H1 (cell line): ENCODE measurements at regions not wholly inside any gene's neighbourhood (a gene's known extent, or its start where the extent isn't known, plus 50 kb on each side); places are given as distances from the start of the nearest gene placed in this dataset.

Source experiments
- CTCF ChIA-PET: fragments of 300-600 bp; sonication (Branson Sonifier 250); formaldehyde crosslinking; loops from one replicate; lab custom pipeline; 2021; ENCODE audit not compliant: partially characterized antibody; lab: Charles Lee
- POLR2A ChIA-PET: fragments of 300-600 bp; sonication (Branson Sonifier 250); formaldehyde crosslinking; loops from one replicate; lab custom pipeline; 2021; ENCODE audit warnings: inconsistent platforms; ENCODE audit not compliant: partially characterized antibody; lab: Charles Lee
- DNase-seq, 2 experiments: peaks; one replicate each; pipeline versions ENCODE4 v3.0.0 to v3.0.0-alpha.2; 2010 to 2022; ENCODE audit warnings: low spot score in 2 of 2, low read depth in 1 of 2, mixed read lengths in 1 of 2
- FAIRE-seq: peaks from 2 replicates; lab custom pipeline; 2011; peaks lifted over from hg19 to GRCh38; lab: Jason Lieb, UNC
- H2AFZ ChIP-seq: 2 replicates; pipeline ENCODE4 v1.8.1; 2012; ENCODE audit warnings: low read length, inconsistent platforms
- H2AK5ac ChIP-seq: 2 replicates; pipeline ENCODE4 v1.6.1; 2013; ENCODE audit warnings: low read depth, low read length
- H2BK120ac ChIP-seq: replicated peaks from 2 replicates; pipeline ENCODE3; 2013; ENCODE audit warnings: low read depth, low read length, inconsistent platforms
- H2BK12ac ChIP-seq: 2 replicates; pipeline ENCODE4 v1.6.1; 2013; ENCODE audit warnings: low read depth, low read length
- H2BK15ac ChIP-seq: 2 replicates; pipeline ENCODE4 v1.6.1; 2013; ENCODE audit warnings: low read length
- H2BK20ac ChIP-seq: 2 replicates; pipeline ENCODE4 v1.6.1; 2013; ENCODE audit warnings: low read length
- H2BK5ac ChIP-seq: 2 replicates; pipeline ENCODE4 v1.6.1; 2013; ENCODE audit warnings: low read depth, low read length
- H3K14ac ChIP-seq: 2 replicates; pipeline ENCODE4 v1.6.1; 2013; ENCODE audit warnings: inconsistent platforms; ENCODE audit not compliant: insufficient read length
- H3K18ac ChIP-seq: 2 replicates; pipeline ENCODE4 v1.6.1; 2013; ENCODE audit warnings: low read length; ENCODE audit errors: extremely low read depth
- H3K23ac ChIP-seq: 2 replicates; pipeline ENCODE4 v1.6.1; 2013; ENCODE audit warnings: inconsistent platforms; ENCODE audit not compliant: insufficient read length
- H3K23me2 ChIP-seq: 2 replicates; pipeline ENCODE4 v1.6.1; 2013; ENCODE audit warnings: low read depth, low read length
- H3K27ac ChIP-seq: 2 replicates; pipeline ENCODE4 v1.6.1; 2011; ENCODE audit warnings: low read depth, low read length, inconsistent platforms
- H3K27me3 ChIP-seq, 4 experiments: replicated peaks in 1 of 4; 1 replicate in 1 of 4; 2 replicates in 3 of 4; pipeline versions ENCODE4 v1.6.1 to v1.8.1; 2011 to 2013; ENCODE audit warnings: low read length in 3 of 4, mild to moderate bottlenecking in 3 of 4, inconsistent platforms in 2 of 4, mixed read lengths in 2 of 4, moderate library complexity in 1 of 4; ENCODE audit not compliant: control insufficient read depth in 3 of 4, insufficient read depth in 3 of 4; ENCODE audit errors: extremely low read depth in 1 of 4
- H3K36me3 ChIP-seq, 4 experiments: 2 replicates each; pipeline versions ENCODE4 v1.6.1 to v1.8.1; 2011 to 2013; ENCODE audit warnings: mild to moderate bottlenecking in 4 of 4, low read length in 3 of 4, moderate library complexity in 2 of 4, control low read depth in 1 of 4, inconsistent platforms in 1 of 4; ENCODE audit not compliant: insufficient read depth in 4 of 4, control insufficient read depth in 2 of 4
- H3K4ac ChIP-seq: replicated peaks from 2 replicates; pipeline ENCODE3; 2013; ENCODE audit warnings: low read length, low read depth, mixed read lengths, inconsistent platforms; ENCODE audit not compliant: insufficient read length
- H3K4me1 ChIP-seq, 4 experiments: replicated peaks in 1 of 4; 1 replicate in 1 of 4; 2 replicates in 3 of 4; pipeline versions ENCODE4 v1.6.1 to v1.8.1; 2011 to 2013; ENCODE audit warnings: low read length in 3 of 4, inconsistent platforms in 2 of 4, mixed read lengths in 1 of 4; ENCODE audit not compliant: insufficient read depth in 4 of 4, control insufficient read depth in 3 of 4
- H3K4me2 ChIP-seq, 2 experiments: 2 replicates each; pipeline versions ENCODE4 v1.6.1 to v1.8.1; 2011 to 2013; ENCODE audit warnings: low read depth in 2 of 2, low read length in 2 of 2, control low read depth in 1 of 2, inconsistent platforms in 1 of 2, mild to moderate bottlenecking in 1 of 2; ENCODE audit not compliant: insufficient read depth in 1 of 2
- H3K4me3 ChIP-seq, 4 experiments: fragments of 200-600, 300-600 bp in 1 of 4; sonication (generic), shearing (Covaris generic), sonication (Bioruptor Twin) in 1 of 4; 2 replicates each; pipeline versions ENCODE4 v1.5.1 to v1.8.1; 2011 to 2016; ENCODE audit warnings: low read length in 4 of 4, low read depth in 3 of 4, control low read depth in 2 of 4, inconsistent platforms in 2 of 4, mild to moderate bottlenecking in 2 of 4, mixed read lengths in 1 of 4, moderate library complexity in 1 of 4; ENCODE audit not compliant: insufficient read depth in 2 of 4; ENCODE audit errors: extremely low read depth in 1 of 4
- H3K56ac ChIP-seq: replicated peaks from 2 replicates; pipeline ENCODE3; 2013; ENCODE audit warnings: low read depth, mild to moderate bottlenecking, mixed read lengths, low read length, inconsistent platforms; ENCODE audit not compliant: insufficient read length
- H3K79me1 ChIP-seq: 2 replicates; pipeline ENCODE4 v1.6.1; 2013; ENCODE audit warnings: low read depth, low read length, control low read depth
- H3K79me2 ChIP-seq, 2 experiments: 2 replicates each; pipeline versions ENCODE4 v1.6.1 to v1.8.1; 2012 to 2013; ENCODE audit warnings: low read length in 2 of 2, mild to moderate bottlenecking in 2 of 2, inconsistent platforms in 1 of 2; ENCODE audit not compliant: insufficient read depth in 2 of 2, control insufficient read depth in 1 of 2
- H3K9ac ChIP-seq, 4 experiments: replicated peaks in 1 of 4; 1 replicate in 1 of 4; 2 replicates in 3 of 4; pipeline versions ENCODE4 v1.6.1 to v1.8.1; 2011 to 2013; ENCODE audit warnings: low read depth in 3 of 4, low read length in 3 of 4, control low read depth in 2 of 4, mild to moderate bottlenecking in 2 of 4, moderate library complexity in 2 of 4, inconsistent platforms in 1 of 4; ENCODE audit errors: extremely low read depth in 1 of 4
- H3K9me3 ChIP-seq, 2 experiments: 2 replicates each; pipeline versions ENCODE4 v1.6.1 to v1.8.1; 2012 to 2013; ENCODE audit warnings: mild to moderate bottlenecking in 2 of 2, moderate library complexity in 2 of 2, control low read depth in 1 of 2, inconsistent platforms in 1 of 2, low read depth in 1 of 2, low read length in 1 of 2, mixed read lengths in 1 of 2; ENCODE audit not compliant: insufficient read depth in 2 of 2
- H4K20me1 ChIP-seq, 2 experiments: replicated peaks in 1 of 2; 2 replicates each; pipeline versions ENCODE3 to v1.8.1; 2011 to 2013; ENCODE audit warnings: inconsistent platforms in 2 of 2, low read length in 2 of 2, mild to moderate bottlenecking in 1 of 2; ENCODE audit not compliant: insufficient read depth in 2 of 2, control insufficient read depth in 1 of 2
- H4K5ac ChIP-seq: 2 replicates; pipeline ENCODE4 v1.6.1; 2013; ENCODE audit warnings: low read length, low read depth, mixed read lengths, inconsistent platforms; ENCODE audit not compliant: insufficient read length
- H4K8ac ChIP-seq: 2 replicates; pipeline ENCODE4 v1.8.0; 2013; ENCODE audit warnings: mild to moderate bottlenecking, moderate library complexity, low read length, inconsistent platforms; ENCODE audit not compliant: insufficient read depth; ENCODE audit errors: extremely low read depth
- H4K91ac ChIP-seq: replicated peaks from 2 replicates; pipeline ENCODE3; 2013; ENCODE audit warnings: low read length, mixed read lengths, inconsistent platforms; ENCODE audit not compliant: insufficient read length
- SAP30 ChIP-seq: fragments of 300-600 bp; sonication (generic); IDR thresholded peaks from 2 replicates; pipeline ENCODE4 v1.7.1; 2012; ENCODE audit warnings: low read length, moderate library complexity, mild to moderate bottlenecking, inconsistent platforms; ENCODE audit not compliant: insufficient read depth, insufficient replicate concordance
- SIN3A ChIP-seq, 2 experiments: IDR thresholded peaks in 1 of 2; conservative IDR thresholded peaks in 1 of 2; 2 replicates each; pipeline ENCODE4 v1.6.1; 2011 to 2012; ENCODE audit warnings: low read length in 2 of 2, improper control_type of control experiment in 1 of 2, low read depth in 1 of 2, mild to moderate bottlenecking in 1 of 2
- ZNF274 ChIP-seq: IDR thresholded peaks from 2 replicates; pipeline ENCODE4 v1.7.0; 2012; ENCODE audit warnings: low read length, borderline replicate concordance; ENCODE audit errors: extremely low read depth
- TF ChIP-seq, protein P1 (sequence below), 3 experiments: IDR thresholded peaks; 1 replicate in 2 of 3; 2 replicates in 1 of 3; pipeline versions ENCODE4 v1.5.1 to v1.6.1; 2011; ENCODE audit warnings: low read length in 3 of 3, mild to moderate bottlenecking in 3 of 3, inconsistent platforms in 2 of 3, low read depth in 1 of 3, moderate library complexity in 1 of 3; ENCODE audit not compliant: insufficient read depth in 1 of 3; ENCODE audit errors: control extremely low read depth in 1 of 3

DNA sequence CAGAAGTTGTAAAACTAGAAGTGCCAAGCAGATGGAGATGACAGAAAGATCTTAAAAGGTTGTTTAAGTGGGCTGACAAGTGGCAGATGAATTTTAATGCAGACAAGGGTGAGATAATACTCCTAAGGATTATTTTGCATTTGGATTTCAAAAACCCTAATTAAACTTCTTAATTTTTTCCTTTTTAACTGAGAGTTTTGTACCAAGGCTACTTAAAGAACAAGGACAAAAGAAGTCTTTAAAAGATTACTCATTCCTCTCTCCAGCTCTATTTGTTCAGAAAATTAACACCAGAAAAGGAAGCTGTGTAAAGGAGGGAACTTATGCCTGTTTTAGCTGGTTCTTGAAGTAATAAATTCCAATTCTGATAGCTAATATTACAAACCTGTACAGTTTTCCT lies 275.4 kb downstream of the ETNK1 start:
- Histone ChIP-seq H3K56ac (no peak overlapping the region), H3K79me2 (no peaks in the 10 kb centered on the region), H3K9me3 (no peaks in the 10 kb centered on the region), H2BK120ac (no peak overlapping the region), H2BK12ac (no peak overlapping the region), H3K4ac (no peak overlapping the region), H4K20me1 (no peaks in the 10 kb centered on the region), H3K27ac (no peak overlapping the region), H4K8ac (no peak overlapping the region), H3K14ac (no peak overlapping the region), H3K4me3 (no peak overlapping the region), H4K91ac (no peak overlapping the region), H2AFZ (no peak overlapping the region), H3K18ac (no peak overlapping the region), H2AK5ac (no peak overlapping the region), H3K27me3 (no peaks in the 10 kb centered on the region), H3K36me3 (no peaks in the 10 kb centered on the region), H2BK15ac (no peak overlapping the region), H3K4me2 (no peak overlapping the region), H2BK5ac (no peak overlapping the region), H4K5ac (no peak overlapping the region), H3K4me1 (peaks cover 0 to 7% (median 3%) of the 10 kb centered on the region in 4 experiments; a peak in 3 of 7 replicates), H3K9ac (no peak overlapping the region), H3K23me2 (no peaks in the 10 kb centered on the region), H3K79me1 (no peaks in the 10 kb centered on the region), H2BK20ac (no peak overlapping the region), H3K23ac (no peak overlapping the region)
- FAIRE-seq, result no peak
- POLR2A ChIA-PET, result no interaction called here
- CTCF ChIA-PET, result interaction anchor here (0.9 kb wide), 1 partner anchor 127 kb away, joined by 3 read pairs; no protein-coding TSS in a partner anchor
- DNase-seq, result no peak
- no peak for TF ChIP-seq SAP30
- no peak for TF ChIP-seq ZNF274
- TF ChIP-seq, protein P1, sequence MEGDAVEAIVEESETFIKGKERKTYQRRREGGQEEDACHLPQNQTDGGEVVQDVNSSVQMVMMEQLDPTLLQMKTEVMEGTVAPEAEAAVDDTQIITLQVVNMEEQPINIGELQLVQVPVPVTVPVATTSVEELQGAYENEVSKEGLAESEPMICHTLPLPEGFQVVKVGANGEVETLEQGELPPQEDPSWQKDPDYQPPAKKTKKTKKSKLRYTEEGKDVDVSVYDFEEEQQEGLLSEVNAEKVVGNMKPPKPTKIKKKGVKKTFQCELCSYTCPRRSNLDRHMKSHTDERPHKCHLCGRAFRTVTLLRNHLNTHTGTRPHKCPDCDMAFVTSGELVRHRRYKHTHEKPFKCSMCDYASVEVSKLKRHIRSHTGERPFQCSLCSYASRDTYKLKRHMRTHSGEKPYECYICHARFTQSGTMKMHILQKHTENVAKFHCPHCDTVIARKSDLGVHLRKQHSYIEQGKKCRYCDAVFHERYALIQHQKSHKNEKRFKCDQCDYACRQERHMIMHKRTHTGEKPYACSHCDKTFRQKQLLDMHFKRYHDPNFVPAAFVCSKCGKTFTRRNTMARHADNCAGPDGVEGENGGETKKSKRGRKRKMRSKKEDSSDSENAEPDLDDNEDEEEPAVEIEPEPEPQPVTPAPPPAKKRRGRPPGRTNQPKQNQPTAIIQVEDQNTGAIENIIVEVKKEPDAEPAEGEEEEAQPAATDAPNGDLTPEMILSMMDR (IDR thresholded peaks at IDR 0.05; ENCODE audit: control extremely low read depth in 1 of 3, insufficient read depth in 1 of 3, low read depth in 1 of 3, low read length in 3 of 3), result no peak
- TF ChIP-seq SIN3A (conservative IDR thresholded peaks at IDR 0.05 in 1 of 2, IDR thresholded peaks at IDR 0.05 in 1 of 2; ENCODE audit: low read depth in 1 of 2, low read length in 2 of 2), result no peak
